Fibroblast of lung (primary cell): ENCODE measurements at regions not wholly inside any gene's neighbourhood (a gene's known extent, or its start where the extent isn't known, plus 50 kb on each side); places are given as distances from the start of the nearest gene placed in this dataset.

Experiments used
- EZH2 ChIP-seq: IDR thresholded peaks from 2 replicates; pipeline ENCODE4 v1.5.1; 2012; ENCODE audit warnings: low read length, control low read depth, mild to moderate bottlenecking; ENCODE audit errors: missing control alignments
- TF ChIP-seq, protein P1 (sequence below), 2 donors: IDR thresholded peaks in 1 of 2; conservative IDR thresholded peaks in 1 of 2; 1 replicate in 1 of 2; 2 replicates in 1 of 2; pipeline ENCODE4 v1.5.1; 2011 to 2012; ENCODE audit warnings: low read length in 2 of 2, control low read depth in 1 of 2, inconsistent platforms in 1 of 2, low read depth in 1 of 2, mild to moderate bottlenecking in 1 of 2

DNA sequence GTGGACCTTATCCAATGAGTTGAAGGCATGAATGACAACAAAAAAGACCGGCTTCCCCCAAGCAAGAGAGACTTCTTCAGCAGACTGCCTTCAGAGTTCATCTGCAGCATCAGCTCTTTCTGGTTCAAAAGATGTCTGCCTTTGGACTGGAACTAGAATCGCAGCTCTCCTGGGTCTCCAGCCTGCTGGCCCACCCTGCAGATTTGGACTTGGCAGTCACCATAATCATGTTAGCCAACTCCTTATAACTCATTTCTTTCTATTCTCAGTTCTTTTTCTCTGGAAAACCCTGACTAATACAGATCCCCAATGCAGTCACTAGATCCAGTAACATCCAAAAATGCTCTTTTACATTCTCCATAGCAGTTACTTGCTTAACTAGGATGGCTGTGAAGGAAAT is 89.2 kb upstream of the MARK1 start:
- TF ChIP-seq, protein P1, sequence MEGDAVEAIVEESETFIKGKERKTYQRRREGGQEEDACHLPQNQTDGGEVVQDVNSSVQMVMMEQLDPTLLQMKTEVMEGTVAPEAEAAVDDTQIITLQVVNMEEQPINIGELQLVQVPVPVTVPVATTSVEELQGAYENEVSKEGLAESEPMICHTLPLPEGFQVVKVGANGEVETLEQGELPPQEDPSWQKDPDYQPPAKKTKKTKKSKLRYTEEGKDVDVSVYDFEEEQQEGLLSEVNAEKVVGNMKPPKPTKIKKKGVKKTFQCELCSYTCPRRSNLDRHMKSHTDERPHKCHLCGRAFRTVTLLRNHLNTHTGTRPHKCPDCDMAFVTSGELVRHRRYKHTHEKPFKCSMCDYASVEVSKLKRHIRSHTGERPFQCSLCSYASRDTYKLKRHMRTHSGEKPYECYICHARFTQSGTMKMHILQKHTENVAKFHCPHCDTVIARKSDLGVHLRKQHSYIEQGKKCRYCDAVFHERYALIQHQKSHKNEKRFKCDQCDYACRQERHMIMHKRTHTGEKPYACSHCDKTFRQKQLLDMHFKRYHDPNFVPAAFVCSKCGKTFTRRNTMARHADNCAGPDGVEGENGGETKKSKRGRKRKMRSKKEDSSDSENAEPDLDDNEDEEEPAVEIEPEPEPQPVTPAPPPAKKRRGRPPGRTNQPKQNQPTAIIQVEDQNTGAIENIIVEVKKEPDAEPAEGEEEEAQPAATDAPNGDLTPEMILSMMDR (conservative IDR thresholded peaks at IDR 0.05 in 1 of 2, IDR thresholded peaks at IDR 0.05 in 1 of 2; ENCODE audit: low read depth in 1 of 2, low read length in 2 of 2) = no peak
- no peak for TF ChIP-seq EZH2
